Endothelial cell of umbilical vein (primary cell): ENCODE measurements at regions not wholly inside any gene's neighbourhood (a gene's known extent, or its start where the extent isn't known, plus 50 kb on each side); places are given as distances from the start of the nearest gene placed in this dataset.

Experiments
- BruUV-seq: library from RNA; stranded (reverse); fragments of 400-500 nt; replicated peaks from 2 replicates; lab custom pipeline; 2021; lab: Mats Ljungman, UMichigan
- CTCF ChIA-PET: fragments of 300-600, 350-600 bp; sonication (Branson Sonifier 250); formaldehyde crosslinking; loops from one replicate; lab custom pipeline; 2021; ENCODE audit warnings: antibody characterized with exemption, inconsistent platforms; lab: Charles Lee
- POLR2A ChIA-PET: fragments of 300-600, 350-600 bp; sonication (Branson Sonifier 250); formaldehyde crosslinking; loops from one replicate; lab custom pipeline; 2021; ENCODE audit warnings: antibody characterized with exemption, inconsistent platforms; lab: Charles Lee
- DNase-seq: peaks from one replicate; pipeline ENCODE4 v3.0.0-alpha.2; 2011; ENCODE audit warnings: low read depth, low spot score
- FAIRE-seq: peaks from 2 replicates; lab custom pipeline; 2011; peaks lifted over from hg19 to GRCh38; lab: Jason Lieb, UNC
- H2AFZ ChIP-seq: 2 replicates; pipeline ENCODE4 v1.6.0; 2012; ENCODE audit warnings: low read depth, low read length, control low read depth, inconsistent platforms
- H3K27ac ChIP-seq: 2 replicates; pipeline ENCODE4 v1.5.1; 2011; ENCODE audit warnings: low read depth, mild to moderate bottlenecking, control low read depth, low read length, moderate library complexity; ENCODE audit not compliant: insufficient read depth
- H3K27me3 ChIP-seq, 2 experiments: 2 replicates each; pipeline versions ENCODE4 v1.6.0 to v1.6.1; 2011; ENCODE audit warnings: low read length in 2 of 2, mixed read lengths in 1 of 2; ENCODE audit not compliant: control insufficient read depth in 2 of 2, insufficient read depth in 2 of 2
- H3K36me3 ChIP-seq, 2 experiments: 2 replicates in 1 of 2; 3 replicates in 1 of 2; pipeline ENCODE4 v1.5.1; 2011; ENCODE audit warnings: low read length in 2 of 2, mild to moderate bottlenecking in 1 of 2, moderate library complexity in 1 of 2; ENCODE audit not compliant: control insufficient read depth in 2 of 2, insufficient read depth in 2 of 2; ENCODE audit errors: extremely low read depth in 1 of 2
- H3K4me1 ChIP-seq: 3 replicates; pipeline ENCODE4 v1.5.1; 2011; ENCODE audit warnings: mild to moderate bottlenecking, low read length; ENCODE audit not compliant: control insufficient read depth, insufficient read depth; ENCODE audit errors: extremely low read depth
- H3K4me2 ChIP-seq: 2 replicates; pipeline ENCODE4 v1.6.1; 2011; ENCODE audit warnings: low read length, control low read depth, mixed read lengths; ENCODE audit not compliant: insufficient read depth
- H3K4me3 ChIP-seq, 3 experiments: fragments of 200-600 bp in 1 of 3; sonication (generic), shearing (Covaris generic) in 1 of 3; replicated peaks in 1 of 3; 2 replicates each; pipeline ENCODE4 v1.5.1; 2011 to 2016; ENCODE audit warnings: control low read depth in 3 of 3, low read length in 3 of 3, mild to moderate bottlenecking in 2 of 3, inconsistent platforms in 1 of 3, low read depth in 1 of 3, moderate library complexity in 1 of 3; ENCODE audit not compliant: insufficient read depth in 1 of 3
- H3K79me2 ChIP-seq: 2 replicates; pipeline ENCODE4 v1.6.0; 2012; ENCODE audit warnings: low read length, inconsistent platforms; ENCODE audit not compliant: control insufficient read depth, insufficient read depth
- H3K9ac ChIP-seq: replicated peaks from 2 replicates; pipeline ENCODE3; 2011; ENCODE audit warnings: low read length, control low read depth; ENCODE audit not compliant: insufficient read depth; ENCODE audit errors: extremely low read depth
- H3K9me1 ChIP-seq: replicated peaks from 3 replicates; pipeline ENCODE4 v1.6.0; 2011; ENCODE audit warnings: mild to moderate bottlenecking, low read length; ENCODE audit not compliant: control insufficient read depth, insufficient read depth; ENCODE audit errors: extremely low read depth
- H3K9me3 ChIP-seq: replicated peaks from 2 replicates; pipeline ENCODE4 v1.5.1; 2012; ENCODE audit warnings: low read length, inconsistent platforms; ENCODE audit not compliant: control insufficient read depth, insufficient read depth
- H4K20me1 ChIP-seq: replicated peaks from 2 replicates; pipeline ENCODE3; 2011; ENCODE audit warnings: mild to moderate bottlenecking, low read length; ENCODE audit not compliant: control insufficient read depth, insufficient read depth; ENCODE audit errors: extremely low read depth
- EZH2 ChIP-seq: IDR thresholded peaks from 2 replicates; pipeline ENCODE4 v1.6.1; 2012; ENCODE audit warnings: borderline replicate concordance, low read depth, mild to moderate bottlenecking, moderate library complexity, low read length, inconsistent platforms; ENCODE audit not compliant: severe bottlenecking
- FOS ChIP-seq: IDR thresholded peaks from 2 replicates; pipeline ENCODE4 v1.6.1; 2011; ENCODE audit warnings: mild to moderate bottlenecking, low read length, moderate library complexity, borderline replicate concordance; ENCODE audit not compliant: insufficient read depth
- GATA2 ChIP-seq: IDR thresholded peaks from 2 replicates; pipeline ENCODE4 v1.7.0; 2011; ENCODE audit warnings: low read depth, mild to moderate bottlenecking, moderate library complexity, mixed read lengths, low read length; ENCODE audit not compliant: insufficient read length, insufficient read depth
- JUN ChIP-seq: IDR thresholded peaks from 2 replicates; pipeline ENCODE4 v1.6.1; 2011; ENCODE audit warnings: borderline replicate concordance, low read depth; ENCODE audit not compliant: insufficient read length, insufficient read depth
- MYC ChIP-seq: IDR thresholded peaks from one replicate; pipeline ENCODE4 v1.6.1; 2011; ENCODE audit warnings: mild to moderate bottlenecking, low read depth, low read length
- POLR2A ChIP-seq: IDR thresholded peaks from 2 replicates; pipeline ENCODE4 v1.6.1; 2012; ENCODE audit warnings: low read depth, mild to moderate bottlenecking, control low read depth, low read length
- POLR2AphosphoS5 ChIP-seq: IDR thresholded peaks from 2 replicates; pipeline ENCODE4 v1.6.1; 2012; ENCODE audit warnings: low read depth, mild to moderate bottlenecking, control low read depth, low read length, moderate library complexity; ENCODE audit not compliant: insufficient read depth
- dilution Hi-C: fragments of 300-500 bp; cut with MboI; formaldehyde crosslinking; loops from one replicate; pipeline ENCODE4 v1.15.0; 2019; ENCODE audit warnings: low sequenced_read_pairs; ENCODE audit not compliant: extremely low pct_ligation_motif_present
- intact Hi-C: fragments of 100-400 bp; cut with micrococcal nuclease; formaldehyde crosslinking; loops from one replicate; pipeline ENCODE4 v1.10.0; 2022
- TF ChIP-seq, protein P1 (sequence below), 2 donors: IDR thresholded peaks; 1 replicate in 1 of 2; 2 replicates in 1 of 2; pipeline ENCODE4 v1.5.1; 2011; ENCODE audit warnings: low read length in 2 of 2, mild to moderate bottlenecking in 2 of 2, moderate library complexity in 2 of 2, control low read depth in 1 of 2, inconsistent platforms in 1 of 2, low read depth in 1 of 2; ENCODE audit not compliant: insufficient read depth in 1 of 2; ENCODE audit errors: extremely low read depth in 1 of 2
- TF ChIP-seq, protein P2 (sequence below): IDR thresholded peaks from 2 replicates; pipeline ENCODE4 v1.6.1; 2011; ENCODE audit not compliant: insufficient read depth, insufficient read length

DNA sequence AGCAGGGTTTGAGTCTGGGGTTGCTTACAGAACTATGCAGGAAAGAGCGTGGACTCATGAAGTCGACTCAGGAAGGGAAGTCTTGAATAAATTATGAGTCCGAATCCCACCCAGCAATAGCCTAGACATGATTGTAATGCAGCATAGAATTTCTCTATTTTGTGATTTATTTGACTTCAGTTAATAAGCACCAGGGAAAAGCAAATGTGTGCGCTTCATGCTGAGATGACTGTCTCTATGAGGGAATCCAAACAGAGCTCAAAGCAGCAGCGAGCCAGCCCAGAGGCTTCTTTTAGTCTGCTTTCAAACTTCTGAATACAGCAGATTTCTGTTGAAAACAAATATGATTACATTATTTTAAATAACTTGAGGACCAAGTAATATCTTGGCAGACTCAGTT lies 188.0 kb downstream of the SEMA6A start:
- peak overlapping the region; percentile 48 for H3K4me2 ChIP-seq
- H3K27me3 ChIP-seq: no peaks in the 10 kb centered on the region
- H3K9me1 ChIP-seq: no peaks in the 10 kb centered on the region
- intact Hi-C loops: loop anchor here (5.0 kb wide), 1 partner anchor 249 kb away; no protein-coding TSS in a partner anchor
- no peak overlapping the region for H2AFZ ChIP-seq
- ChIA-PET POLR2A (no interaction called here), CTCF (interaction anchor here (1.0 to 1.3 kb wide), 3 partner anchors 9 to 29 kb away, joined by 3 to 10 read pairs (median 5); no protein-coding TSS in a partner anchor)
- H3K9ac ChIP-seq: no peak overlapping the region
- FAIRE-seq (peak; percentile 47), DNase-seq (peak; percentile 25)
- no peaks in the 10 kb centered on the region for H3K36me3 ChIP-seq
- no peak overlapping the region for H3K27ac ChIP-seq
- no peaks in the 10 kb centered on the region for H3K79me2 ChIP-seq
- H3K4me3 ChIP-seq: no peak overlapping the region
- no peak for TF ChIP-seq POLR2A
- no peak for TF ChIP-seq EZH2
- TF ChIP-seq GATA2: no peak
- TF ChIP-seq FOS: no peak
- no peak for TF ChIP-seq JUN
- no peak for TF ChIP-seq POLR2AphosphoS5
- TF ChIP-seq, protein P1, sequence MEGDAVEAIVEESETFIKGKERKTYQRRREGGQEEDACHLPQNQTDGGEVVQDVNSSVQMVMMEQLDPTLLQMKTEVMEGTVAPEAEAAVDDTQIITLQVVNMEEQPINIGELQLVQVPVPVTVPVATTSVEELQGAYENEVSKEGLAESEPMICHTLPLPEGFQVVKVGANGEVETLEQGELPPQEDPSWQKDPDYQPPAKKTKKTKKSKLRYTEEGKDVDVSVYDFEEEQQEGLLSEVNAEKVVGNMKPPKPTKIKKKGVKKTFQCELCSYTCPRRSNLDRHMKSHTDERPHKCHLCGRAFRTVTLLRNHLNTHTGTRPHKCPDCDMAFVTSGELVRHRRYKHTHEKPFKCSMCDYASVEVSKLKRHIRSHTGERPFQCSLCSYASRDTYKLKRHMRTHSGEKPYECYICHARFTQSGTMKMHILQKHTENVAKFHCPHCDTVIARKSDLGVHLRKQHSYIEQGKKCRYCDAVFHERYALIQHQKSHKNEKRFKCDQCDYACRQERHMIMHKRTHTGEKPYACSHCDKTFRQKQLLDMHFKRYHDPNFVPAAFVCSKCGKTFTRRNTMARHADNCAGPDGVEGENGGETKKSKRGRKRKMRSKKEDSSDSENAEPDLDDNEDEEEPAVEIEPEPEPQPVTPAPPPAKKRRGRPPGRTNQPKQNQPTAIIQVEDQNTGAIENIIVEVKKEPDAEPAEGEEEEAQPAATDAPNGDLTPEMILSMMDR (IDR thresholded peaks at IDR 0.05; ENCODE audit: extremely low read depth in 1 of 2, insufficient read depth in 1 of 2, low read depth in 1 of 2, low read length in 2 of 2): no peak
- TF ChIP-seq MYC: no peak
- TF ChIP-seq, protein P2, sequence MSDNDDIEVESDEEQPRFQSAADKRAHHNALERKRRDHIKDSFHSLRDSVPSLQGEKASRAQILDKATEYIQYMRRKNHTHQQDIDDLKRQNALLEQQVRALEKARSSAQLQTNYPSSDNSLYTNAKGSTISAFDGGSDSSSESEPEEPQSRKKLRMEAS: no peak
- BruUV-seq: no TSS peak
- no peaks in the 10 kb centered on the region for H3K9me3 ChIP-seq
- dilution Hi-C loops: no loop called here
- no peaks in the 10 kb centered on the region for H4K20me1 ChIP-seq
- H3K4me1 ChIP-seq: peaks cover 31% of the 10 kb centered on the region
